Aorta (tissue), 5 donors: ENCODE measurements at regions not wholly inside any gene's neighbourhood (a gene's known extent, or its start where the extent isn't known, plus 50 kb on each side); places are given as distances from the start of the nearest gene placed in this dataset.

Source experiments
- ATAC-seq: fragments of 200-7000 bp; cut with Tn5 transposase; one replicate; pipeline ENCODE4 v1.9.1; 2022; ENCODE audit warnings: moderate library complexity; ENCODE audit not compliant: low FRiP score
- DNase-seq, 2 donors: peaks; one replicate each; pipeline ENCODE4 v3.0.0-alpha.2; 2020
- H3K27ac ChIP-seq, 2 donors: one replicate each; pipeline ENCODE4 v1.5.1; 2013; ENCODE audit warnings: low read length in 2 of 2, mild to moderate bottlenecking in 2 of 2, moderate library complexity in 2 of 2, control low read depth in 1 of 2, inconsistent platforms in 1 of 2, low read depth in 1 of 2
- H3K27me3 ChIP-seq, 2 donors: one replicate each; pipeline ENCODE4 v1.6.1; 2013; ENCODE audit warnings: control low read depth in 1 of 2, low read length in 1 of 2, mild to moderate bottlenecking in 1 of 2, moderate library complexity in 1 of 2; ENCODE audit not compliant: insufficient read depth in 2 of 2, control insufficient read depth in 1 of 2
- H3K36me3 ChIP-seq, 2 donors: one replicate each; pipeline ENCODE4 v1.6.1; 2013; ENCODE audit warnings: control low read depth in 1 of 2, low read length in 1 of 2, mild to moderate bottlenecking in 1 of 2; ENCODE audit not compliant: insufficient read depth in 2 of 2, control insufficient read depth in 1 of 2
- H3K4me1 ChIP-seq, 2 donors: one replicate each; pipeline ENCODE4 v1.6.1; 2013; ENCODE audit warnings: low read length in 2 of 2, control low read depth in 1 of 2, mild to moderate bottlenecking in 1 of 2, moderate library complexity in 1 of 2; ENCODE audit not compliant: insufficient read depth in 2 of 2, control insufficient read depth in 1 of 2
- H3K4me3 ChIP-seq, 2 donors: one replicate each; pipeline ENCODE4 v1.5.1; 2013; ENCODE audit warnings: low read length in 2 of 2, control low read depth in 1 of 2, mild to moderate bottlenecking in 1 of 2
- H3K9me3 ChIP-seq: one replicate; pipeline ENCODE4 v1.6.1; 2013; ENCODE audit warnings: mild to moderate bottlenecking, low read length; ENCODE audit not compliant: control insufficient read depth
- WGBS, 2 donors: extraction: QIAGEN DNeasy Blood & Tissue Kit; methylation state at CpG; one replicate each; pipeline ENCODE4 v1.1.7; 2013; 5-methylcytosine and 5-hydroxymethylcytosine counted together
- intact Hi-C, 2 donors: fragments of 100-400 bp; cut with DNase I; formaldehyde crosslinking; loops; one replicate each; pipeline versions ENCODE4 v1.14.2 to v1.15.0; 2022
- donor health status: healthy with polysubstance abuse.
- donor health status: Bipolar disorder and iron deficiency.
- donor health status: DM: no; HTN: no; CAD: no.
- donor health status: DM: no; HTN: no; CAD: no.
- donor health status: DM: yes; HTN: yes; CAD: no.

DNA sequence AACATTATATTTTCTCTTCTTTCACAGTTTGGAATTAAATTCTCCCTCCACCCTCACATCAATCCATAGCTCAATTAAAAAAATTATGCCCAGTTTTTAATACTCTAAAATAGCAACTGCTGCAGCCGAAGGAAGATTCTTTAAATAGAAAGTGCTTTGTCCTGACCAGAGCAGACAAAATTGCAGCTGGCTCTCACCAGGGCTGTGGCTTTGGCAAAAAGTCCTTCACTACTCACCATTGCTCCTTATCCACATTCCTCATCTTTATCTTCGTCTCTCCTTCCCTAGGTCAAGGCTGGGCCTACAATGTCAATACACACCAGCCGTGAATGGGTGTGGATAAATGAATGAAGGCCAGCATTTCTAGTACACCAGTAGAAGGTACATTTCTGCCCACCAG lies 107.9 kb upstream of the VGLL2 start:
- ATAC-seq (no peak), DNase-seq (no peak)
- no peaks in the 10 kb centered on the region for H3K4me1 ChIP-seq
- H3K9me3 ChIP-seq: no peaks in the 10 kb centered on the region
- no peaks in the 10 kb centered on the region for H3K27me3 ChIP-seq
- H3K36me3 ChIP-seq: no peaks in the 10 kb centered on the region
- H3K27ac ChIP-seq: no peak overlapping the region
- intact Hi-C loops: no loop called here
- 23 to 29% methylated on average over 3 of the region's 3 CpGs for WGBS, 2 donors
- H3K4me3 ChIP-seq: no peak overlapping the region

DNA sequence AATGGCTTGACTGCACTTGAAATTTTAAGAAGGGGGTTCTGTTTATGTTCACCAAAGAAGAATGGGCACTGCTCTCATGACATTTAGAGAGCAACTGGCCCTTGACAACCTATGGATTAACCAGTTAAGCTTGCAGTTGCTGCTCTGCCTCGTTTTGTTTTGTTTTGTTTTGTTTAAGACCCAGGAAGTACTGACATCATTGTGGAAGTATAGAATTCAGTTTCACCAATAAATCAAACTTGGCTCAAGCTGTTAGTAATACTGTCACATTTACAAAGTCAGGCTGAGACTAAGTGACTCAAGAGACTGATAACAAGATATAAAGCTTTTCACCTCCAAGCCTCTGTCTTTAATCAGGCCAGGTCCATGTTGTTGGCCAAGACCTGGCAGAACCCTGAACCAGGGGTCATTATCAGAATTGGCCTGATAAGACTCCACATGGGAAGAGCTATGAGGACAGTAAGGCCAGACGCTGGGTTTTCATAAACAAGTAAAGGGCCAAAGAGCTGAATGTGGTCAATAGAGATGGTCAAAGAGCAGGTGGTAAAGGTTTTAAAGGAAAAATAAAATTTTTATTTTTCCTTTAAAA lies 99.4 kb upstream of the VGLL2 start:
- Histone ChIP-seq H3K36me3 (no peaks in the 10 kb centered on the region), H3K4me3 (no peak overlapping the region), H3K9me3 (no peaks in the 10 kb centered on the region), H3K27me3 (no peaks in the 10 kb centered on the region), H3K4me1 (no peaks in the 10 kb centered on the region), H3K27ac (no peak overlapping the region)
- DNase-seq: no peak
- 30 to 33% methylated on average over 2 of the region's 2 CpGs for WGBS, 2 donors
- intact Hi-C loops: no loop called here
- no peak for ATAC-seq

DNA sequence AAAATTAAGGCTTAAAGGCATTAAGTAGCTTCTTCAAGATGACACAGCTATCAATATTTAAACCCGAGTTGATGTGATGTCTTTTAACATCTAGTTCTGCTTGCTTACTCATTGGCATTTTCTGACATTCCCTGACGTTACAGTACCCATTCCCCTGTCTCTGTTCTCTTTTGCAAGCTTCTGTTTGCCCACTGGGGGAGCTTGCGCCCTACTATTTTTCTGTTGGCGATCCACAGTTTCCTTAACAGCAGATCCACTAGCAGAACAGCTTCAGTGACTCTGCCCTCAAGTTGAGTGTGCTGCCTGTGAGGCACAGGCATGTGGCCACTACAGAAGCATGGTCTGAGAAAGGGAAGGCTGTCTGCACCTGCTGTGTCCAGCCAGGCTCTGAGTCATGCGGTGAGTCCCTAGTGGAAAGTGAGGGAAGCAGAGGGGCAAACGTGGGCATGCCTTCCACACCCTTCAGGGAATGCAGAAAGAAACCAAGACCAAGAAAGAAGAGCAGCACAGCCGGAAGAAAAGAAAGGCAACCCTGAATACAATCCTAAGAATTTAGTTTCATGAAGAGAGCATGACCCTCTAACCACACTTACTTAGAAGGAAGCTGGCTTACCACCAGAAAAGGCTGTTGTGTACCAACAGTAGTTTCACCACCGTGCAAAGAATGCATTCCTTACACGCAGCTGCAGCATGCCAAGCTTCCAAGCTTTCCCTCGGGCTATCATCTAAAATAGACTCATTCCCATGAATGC lies 97.7 kb upstream of the VGLL2 start:
- DNase-seq (no peak), ATAC-seq (peak; percentile 41)
- intact Hi-C loops: no loop called here
- Histone ChIP-seq H3K4me3 (no peak overlapping the region), H3K9me3 (no peaks in the 10 kb centered on the region), H3K27me3 (no peaks in the 10 kb centered on the region), H3K4me1 (no peaks in the 10 kb centered on the region), H3K36me3 (no peaks in the 10 kb centered on the region), H3K27ac (no peak overlapping the region)
- 39 to 40% methylated on average over 10 of the region's 10 CpGs for WGBS, 2 donors

DNA sequence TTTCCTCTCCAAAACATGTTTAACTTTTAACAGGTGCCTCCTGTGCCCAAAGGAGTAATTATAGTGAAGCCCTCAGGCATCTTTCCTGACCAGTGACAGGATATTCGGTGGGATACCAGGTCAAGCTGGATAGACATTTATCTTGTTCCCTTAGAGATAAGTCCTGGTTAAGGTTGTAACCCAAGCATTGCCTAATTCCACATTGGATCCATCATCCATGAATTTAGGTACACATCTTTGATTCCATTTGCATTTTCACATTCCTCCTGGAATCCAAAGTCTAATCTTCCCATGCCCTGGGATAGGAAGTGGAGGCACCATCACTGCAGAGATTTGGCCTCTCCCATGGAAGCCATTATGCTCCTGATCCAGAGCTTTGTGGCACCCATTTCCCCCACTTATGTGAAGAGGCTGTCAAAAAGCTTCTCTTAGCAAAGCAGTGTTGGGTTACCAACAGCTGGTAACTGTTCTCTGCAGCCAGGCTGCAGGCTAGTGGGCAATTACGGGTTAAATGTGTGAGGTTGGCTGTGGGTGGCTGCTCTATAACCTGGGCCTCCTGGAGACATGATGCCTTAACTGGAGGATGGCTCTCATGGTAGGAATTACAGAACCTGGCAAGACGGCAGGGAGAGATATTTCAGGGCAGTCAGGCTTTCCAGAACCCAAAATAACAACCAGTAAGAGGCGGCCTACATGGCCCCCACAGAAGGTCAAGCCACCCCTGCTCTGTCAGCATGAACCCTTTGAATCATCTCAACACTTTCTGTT lies 96.9 kb upstream of the VGLL2 start:
- H3K9me3 ChIP-seq: no peaks in the 10 kb centered on the region
- no peak for DNase-seq
- no peak overlapping the region for H3K27ac ChIP-seq
- 33 to 36% methylated on average over 4 of the region's 4 CpGs for WGBS, 2 donors
- no peak overlapping the region for H3K4me3 ChIP-seq
- intact Hi-C loops: no loop called here
- no peaks in the 10 kb centered on the region for H3K36me3 ChIP-seq
- no peaks in the 10 kb centered on the region for H3K27me3 ChIP-seq
- no peaks in the 10 kb centered on the region for H3K4me1 ChIP-seq
- ATAC-seq: no peak

DNA sequence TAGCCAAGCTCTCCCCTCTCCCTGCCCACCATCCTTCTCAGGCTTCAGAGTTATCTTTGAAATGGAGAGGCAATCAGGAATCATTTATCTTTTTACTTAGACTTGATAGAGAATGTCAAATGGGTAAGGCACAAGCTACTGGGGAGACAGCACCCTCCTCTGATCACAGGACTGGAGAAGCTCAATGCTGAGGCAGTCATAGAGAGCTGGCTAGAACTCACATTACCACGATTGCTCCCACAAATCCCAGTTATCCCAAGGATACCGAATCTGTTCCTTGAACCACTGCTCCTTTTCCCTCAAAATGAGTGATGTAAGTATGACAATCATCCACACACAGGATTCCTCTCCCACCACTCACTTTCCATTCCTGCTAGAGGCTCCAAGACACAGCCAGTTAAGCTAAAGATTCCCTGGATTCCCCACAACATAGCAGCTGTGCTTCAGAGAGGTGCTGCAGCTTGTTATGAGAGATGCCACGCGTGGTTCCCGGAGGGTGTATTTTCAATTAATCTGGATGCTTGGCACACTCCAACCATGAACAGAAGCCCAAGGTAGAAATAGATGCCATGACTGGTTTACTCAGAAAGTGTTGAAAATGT lies 96.2 kb upstream of the VGLL2 start:
- no peaks in the 10 kb centered on the region for H3K4me1 ChIP-seq
- ATAC-seq (no peak), DNase-seq (no peak)
- no peaks in the 10 kb centered on the region for H3K9me3 ChIP-seq
- H3K27ac ChIP-seq: no peak overlapping the region
- no peak overlapping the region for H3K4me3 ChIP-seq
- intact Hi-C loops: no loop called here
- no peaks in the 10 kb centered on the region for H3K27me3 ChIP-seq
- 59 to 75% methylated on average over 5 of the region's 5 CpGs for WGBS, 2 donors
- no peaks in the 10 kb centered on the region for H3K36me3 ChIP-seq

DNA sequence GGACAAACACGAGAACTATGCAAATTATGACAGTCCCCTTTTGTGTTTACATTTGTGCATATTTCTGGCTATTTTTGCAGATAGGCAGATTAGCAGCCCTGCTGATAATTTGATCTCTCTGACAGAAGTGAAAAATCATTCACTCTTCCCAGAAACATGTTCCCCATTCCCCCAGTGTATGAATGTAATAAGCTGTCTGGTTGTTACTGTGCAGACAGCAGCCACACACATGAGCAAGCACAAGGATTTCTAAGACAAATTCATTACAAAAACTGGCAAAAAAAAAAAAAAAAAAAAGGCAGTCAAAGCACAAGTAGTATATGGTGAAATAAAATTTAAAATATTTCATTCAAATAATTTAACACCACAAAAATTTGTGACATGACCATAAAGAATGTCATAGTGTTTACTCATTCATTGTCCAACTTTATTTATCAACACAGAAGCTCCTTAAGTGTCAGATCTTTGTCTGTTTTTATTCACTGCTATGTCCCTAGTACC lies 95.5 kb upstream of the VGLL2 start:
- H3K27me3 ChIP-seq: no peaks in the 10 kb centered on the region
- intact Hi-C loops: no loop called here

DNA sequence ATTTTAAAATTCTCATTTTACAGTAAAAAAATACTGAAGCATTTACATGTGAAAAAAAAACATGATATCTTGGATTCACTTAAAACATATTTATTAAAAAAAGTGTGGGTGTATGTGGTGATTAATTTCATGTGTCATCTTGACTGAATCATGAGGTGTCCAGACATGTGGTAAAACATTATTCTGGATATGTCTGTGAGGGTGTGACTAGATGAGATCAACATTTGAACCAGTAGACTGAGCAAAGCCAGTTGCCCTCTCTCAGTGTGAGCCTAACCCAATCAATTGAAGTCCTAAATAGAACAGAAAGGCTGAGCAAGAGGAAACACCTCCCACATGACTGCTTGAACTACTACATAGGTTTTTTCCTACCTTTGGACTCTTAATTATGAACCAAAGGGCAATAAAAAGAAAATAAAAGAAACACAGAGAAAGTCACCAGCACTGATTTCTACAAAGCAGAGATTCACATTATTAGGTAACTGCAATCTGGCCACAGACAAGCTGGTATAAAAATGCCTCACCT lies 90.5 kb upstream of the VGLL2 start:
- DNase-seq (no peak), ATAC-seq (no peak)
- Histone ChIP-seq H3K9me3 (peaks cover 2% of the 10 kb centered on the region), H3K36me3 (no peaks in the 10 kb centered on the region), H3K27ac (no peak overlapping the region), H3K4me1 (no peaks in the 10 kb centered on the region), H3K4me3 (no peak overlapping the region), H3K27me3 (no peaks in the 10 kb centered on the region)
- intact Hi-C loops: no loop called here

More for the DNA sequence above, 95.5 kb upstream of the VGLL2 start:
- WGBS, 2 donors: 3 to 7% methylated on average over 1 of the region's 1 CpG
- no peaks in the 10 kb centered on the region for H3K36me3 ChIP-seq
- no peak overlapping the region for H3K27ac ChIP-seq
- ATAC-seq: no peak
- no peak for DNase-seq
- H3K9me3 ChIP-seq: no peaks in the 10 kb centered on the region
- H3K4me1 ChIP-seq: no peaks in the 10 kb centered on the region
- no peak overlapping the region for H3K4me3 ChIP-seq

DNA sequence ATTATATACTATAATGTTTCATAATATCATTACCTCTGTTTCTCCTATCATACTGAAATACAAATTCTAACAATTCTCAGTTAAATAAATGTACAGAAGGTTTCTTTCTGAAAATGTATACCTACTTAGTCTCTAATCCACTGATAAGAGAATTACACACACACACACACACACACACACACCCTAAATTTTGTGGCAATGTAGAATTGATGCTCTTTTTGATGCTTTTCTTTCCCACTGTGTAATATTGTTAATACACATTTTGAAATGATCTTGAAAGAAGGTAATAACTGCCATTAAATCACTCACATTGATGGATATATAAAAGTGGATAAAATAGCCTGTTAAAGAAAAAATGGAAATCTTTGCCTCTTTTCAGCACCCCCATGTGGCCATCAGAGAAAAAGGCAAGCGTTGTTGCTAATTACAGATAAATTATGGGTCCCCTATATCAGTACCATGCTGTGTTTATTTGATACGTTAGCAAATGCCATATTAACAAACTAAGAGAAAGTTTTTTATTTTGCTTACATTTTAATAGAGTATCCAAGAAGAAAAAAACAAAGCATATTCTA lies 76.6 kb upstream of the VGLL2 start:
- Histone ChIP-seq H3K4me1 (no peaks in the 10 kb centered on the region), H3K27me3 (no peaks in the 10 kb centered on the region), H3K4me3 (no peak overlapping the region), H3K36me3 (no peaks in the 10 kb centered on the region), H3K9me3 (no peaks in the 10 kb centered on the region), H3K27ac (no peak overlapping the region)
- no peak for DNase-seq
- intact Hi-C loops: no loop called here
- no peak for ATAC-seq
- 8% methylated on average over 2 of the region's 2 CpGs for WGBS, 2 donors
